Activated CD4-positive, alpha-beta T cell treated with anti-CD3 and anti-CD28 coated beads, Interleukin-2, amount 10 ng/mL, durations not matched to agents 7 days and 5 days (primary cell): ENCODE measurements at regions not wholly inside any gene's neighbourhood (a gene's known extent, or its start where the extent isn't known, plus 50 kb on each side); places are given as distances from the start of the nearest gene placed in this dataset.
"Not testable (repeated sequence)": the region's sequence is repeated elsewhere in the genome, so short reads cannot be mapped to it uniquely, and the experiment has no call there.

ENCODE experiments used
- CTCF ChIA-PET: fragments of 350-600 bp; sonication (Branson Sonifier 250); formaldehyde crosslinking; loops from one replicate; lab custom pipeline; 2021; ENCODE audit warnings: antibody characterized with exemption; lab: Charles Lee
- POLR2A ChIA-PET: fragments of 350-600 bp; sonication (Branson Sonifier 250); formaldehyde crosslinking; loops from one replicate; lab custom pipeline; 2021; ENCODE audit warnings: antibody characterized with exemption; lab: Charles Lee
- DNase-seq: peaks from one replicate; pipeline ENCODE4 v3.0.0-alpha.2; 2020
- H3K27ac Mint-ChIP-seq: one replicate; pipeline ENCODE4 v1.8.0; 2021; ENCODE audit warnings: mild to moderate bottlenecking, moderate library complexity, mixed read lengths
- H3K27me3 Mint-ChIP-seq: one replicate; pipeline ENCODE4 v1.8.0; 2021; ENCODE audit warnings: mixed read lengths
- H3K36me3 Mint-ChIP-seq: one replicate; pipeline ENCODE4 v1.8.0; 2021; ENCODE audit warnings: low read depth, mixed read lengths
- H3K4me1 Mint-ChIP-seq: one replicate; pipeline ENCODE4 v1.8.0; 2021; ENCODE audit warnings: mixed read lengths
- H3K4me3 Mint-ChIP-seq: one replicate; pipeline ENCODE4 v1.8.0; 2021; ENCODE audit warnings: mild to moderate bottlenecking, moderate library complexity, mixed read lengths
- H3K9me3 Mint-ChIP-seq: one replicate; pipeline ENCODE4 v1.8.0; 2021; ENCODE audit warnings: mixed read lengths

GRCh38 chr15:66974131-66974530, 91.3 kb upstream of the SMAD3 start:
- H3K27me3 Mint-ChIP-seq, H3K4me3 Mint-ChIP-seq, H3K27ac Mint-ChIP-seq, H3K36me3 Mint-ChIP-seq, H3K9me3 Mint-ChIP-seq, CTCF ChIA-PET, H3K4me1 Mint-ChIP-seq, DNase-seq, POLR2A ChIA-PET: not testable (repeated sequence)

- CTCF ChIA-PET, result interaction anchor here (1.2 to 2.0 kb wide), 3 partner anchors 11 to 20 kb away, joined by 3 to 6 read pairs (median 4); no protein-coding TSS in a partner anchor
- not testable (repeated sequence) for H3K4me1 Mint-ChIP-seq
These were observed 89.2 kb upstream of the SMAD3 start for GRCh38 chr15:66976106-66976640.

GRCh38 chr15:66980326-66980725, 85.1 kb upstream of the SMAD3 start:
- CTCF ChIA-PET, H3K4me1 Mint-ChIP-seq, DNase-seq, H3K4me3 Mint-ChIP-seq, H3K36me3 Mint-ChIP-seq, H3K27ac Mint-ChIP-seq, POLR2A ChIA-PET: not testable (repeated sequence)
- H3K9me3 Mint-ChIP-seq, result peaks cover 11% of the 10 kb centered on the region
- peaks cover 22% of the 10 kb centered on the region for H3K27me3 Mint-ChIP-seq

More at GRCh38 chr15:66976106-66976640, 89.2 kb upstream of the SMAD3 start:
- H3K27me3 Mint-ChIP-seq, H3K27ac Mint-ChIP-seq, POLR2A ChIA-PET, H3K36me3 Mint-ChIP-seq, DNase-seq, H3K9me3 Mint-ChIP-seq, H3K4me3 Mint-ChIP-seq: not testable (repeated sequence)

- Mint-ChIP-seq H3K36me3 (no peaks in the 10 kb centered on the region), H3K27me3 (peaks cover 17% of the 10 kb centered on the region), H3K4me3 (no peak overlapping the region), H3K9me3 (peaks cover 11% of the 10 kb centered on the region), H3K4me1 (no peaks in the 10 kb centered on the region), H3K27ac (no peak overlapping the region)
- ChIA-PET CTCF (no interaction called here), POLR2A (no interaction called here)
- DNase-seq, result no peak
These were observed 83.6 kb upstream of the SMAD3 start for GRCh38 chr15:66981771-66982170.

GRCh38 chr15:66982250-66982649, 83.2 kb upstream of the SMAD3 start:
- no peaks in the 10 kb centered on the region for H3K36me3 Mint-ChIP-seq
- POLR2A ChIA-PET, result no interaction called here
- CTCF ChIA-PET, result no interaction called here
- no peak for DNase-seq
- peaks cover 11% of the 10 kb centered on the region for H3K9me3 Mint-ChIP-seq
- peaks cover 16% of the 10 kb centered on the region for H3K27me3 Mint-ChIP-seq
- no peaks in the 10 kb centered on the region for H3K4me1 Mint-ChIP-seq
- H3K27ac Mint-ChIP-seq, result no peak overlapping the region
- H3K4me3 Mint-ChIP-seq, result no peak overlapping the region

GRCh38 chr15:66982816-66983215, 82.6 kb upstream of the SMAD3 start:
- ChIA-PET CTCF (no interaction called here), POLR2A (no interaction called here)
- Mint-ChIP-seq H3K27ac (no peak overlapping the region), H3K27me3 (peaks cover 16% of the 10 kb centered on the region), H3K36me3 (no peaks in the 10 kb centered on the region), H3K4me1 (no peaks in the 10 kb centered on the region), H3K9me3 (peaks cover 11% of the 10 kb centered on the region), H3K4me3 (no peak overlapping the region)
- DNase-seq, result no peak

- Mint-ChIP-seq H3K27ac (no peak overlapping the region), H3K9me3 (peaks cover 11% of the 10 kb centered on the region), H3K4me3 (no peak overlapping the region), H3K36me3 (no peaks in the 10 kb centered on the region), H3K27me3 (peaks cover 27% of the 10 kb centered on the region), H3K4me1 (no peaks in the 10 kb centered on the region)
- ChIA-PET POLR2A (no interaction called here), CTCF (interaction anchor here (1.0 kb wide), 1 partner anchor 18 kb away, joined by 3 read pairs; no protein-coding TSS in a partner anchor)
- DNase-seq, result no peak
These were observed 79.7 kb upstream of the SMAD3 start for GRCh38 chr15:66985653-66986052.

GRCh38 chr15:66986951-66987350, 78.5 kb upstream of the SMAD3 start:
- Mint-ChIP-seq H3K36me3 (no peaks in the 10 kb centered on the region), H3K4me1 (no peaks in the 10 kb centered on the region), H3K27ac (no peak overlapping the region), H3K27me3 (peaks cover 32% of the 10 kb centered on the region), H3K9me3 (peaks cover 11% of the 10 kb centered on the region), H3K4me3 (no peak overlapping the region)
- ChIA-PET POLR2A (no interaction called here), CTCF (interaction anchor here (0.7 to 1.5 kb wide), 3 partner anchors 31 to 763 kb away, joined by 3 read pairs; no protein-coding TSS in a partner anchor)
- DNase-seq, result no peak

GRCh38 chr15:66993090-66993489, 72.3 kb upstream of the SMAD3 start:
- ChIA-PET POLR2A (interaction anchor here (0.6 kb wide), 1 partner anchor 694 kb away, joined by 5 read pairs; no protein-coding TSS in a partner anchor), CTCF (interaction anchor here (1.0 kb wide), 1 partner anchor 10 kb away, joined by 3 read pairs; no protein-coding TSS in a partner anchor)
- Mint-ChIP-seq H3K27me3 (peaks cover 26% of the 10 kb centered on the region), H3K27ac (no peak overlapping the region), H3K4me3 (no peak overlapping the region), H3K9me3 (peaks cover under 1% of the 10 kb centered on the region), H3K36me3 (peaks cover under 1% of the 10 kb centered on the region), H3K4me1 (no peaks in the 10 kb centered on the region)
- DNase-seq, result no peak

GRCh38 chr15:66993874-66994696, 71.3 kb upstream of the SMAD3 start:
- no peak for DNase-seq
- peaks cover 28% of the 10 kb centered on the region for H3K27me3 Mint-ChIP-seq
- ChIA-PET CTCF (no interaction called here), POLR2A (no interaction called here)
- no peaks in the 10 kb centered on the region for H3K4me1 Mint-ChIP-seq
- H3K4me3 Mint-ChIP-seq, result no peak overlapping the region
- H3K9me3 Mint-ChIP-seq, result peaks cover 7% of the 10 kb centered on the region
- H3K27ac Mint-ChIP-seq, result no peak overlapping the region
- peaks cover 2% of the 10 kb centered on the region for H3K36me3 Mint-ChIP-seq

- H3K9me3 Mint-ChIP-seq, result peaks cover 9% of the 10 kb centered on the region
- CTCF ChIA-PET, result interaction anchor here (1.3 kb wide), 1 partner anchor 10 kb away, joined by 3 read pairs; no protein-coding TSS in a partner anchor
- H3K27ac Mint-ChIP-seq, result no peak overlapping the region
- peaks cover 3% of the 10 kb centered on the region for H3K36me3 Mint-ChIP-seq
- H3K4me3 Mint-ChIP-seq, result no peak overlapping the region
- POLR2A ChIA-PET, result interaction anchor here (0.6 kb wide), 1 partner anchor 357 kb away, joined by 3 read pairs; no protein-coding TSS in a partner anchor
- no peaks in the 10 kb centered on the region for H3K4me1 Mint-ChIP-seq
- no peak for DNase-seq
- peaks cover 21% of the 10 kb centered on the region for H3K27me3 Mint-ChIP-seq
These were observed 70.3 kb upstream of the SMAD3 start for GRCh38 chr15:66994927-66995656.

GRCh38 chr15:66996094-66996493, 69.3 kb upstream of the SMAD3 start:
- peaks cover 17% of the 10 kb centered on the region for H3K27me3 Mint-ChIP-seq
- H3K4me1 Mint-ChIP-seq, result no peaks in the 10 kb centered on the region
- peaks cover 9% of the 10 kb centered on the region for H3K9me3 Mint-ChIP-seq
- no peak overlapping the region for H3K27ac Mint-ChIP-seq
- H3K36me3 Mint-ChIP-seq, result peaks cover 3% of the 10 kb centered on the region
- ChIA-PET CTCF (interaction anchor here (1.0 to 1.5 kb wide), 3 partner anchors 9 to 20 kb away, joined by 3 read pairs; no protein-coding TSS in a partner anchor), POLR2A (no interaction called here)
- DNase-seq, result no peak
- H3K4me3 Mint-ChIP-seq, result no peak overlapping the region
